ENCODE measurements at regions not wholly inside any gene's neighbourhood (a gene's known extent, or its start where the extent isn't known, plus 50 kb on each side); places are given as distances from the start of the nearest gene placed in this dataset.

DNA sequence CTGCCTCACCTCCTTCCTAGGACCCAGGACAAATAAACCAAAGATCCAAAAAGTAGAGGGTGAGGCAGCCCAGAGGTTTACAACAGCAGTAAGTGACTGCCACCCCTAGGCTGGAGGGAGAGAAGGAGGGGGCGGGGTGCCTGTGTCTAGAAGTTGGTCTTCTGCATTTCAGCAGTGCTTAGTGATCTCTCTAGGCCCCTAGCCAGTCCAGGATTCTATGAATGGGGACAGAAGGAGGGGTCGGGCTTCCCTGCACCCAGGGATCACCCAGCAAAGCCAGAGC, 62.8 kb upstream of the KDM7A start:
- no TSS peak for BruUV-seq (replicated peaks)
- ATAC-seq (no peak), DNase-seq (ENCODE audit: low read depth, low spot score) (no peak)
- intact Hi-C loops (cut with micrococcal nuclease; ENCODE audit: unreplicated experiment) = no loop called here
- Histone ChIP-seq H3K4me1 (ENCODE audit: control insufficient read depth, insufficient read depth, low read length) (no peaks in the 10 kb centered on the region), H3K27ac (ENCODE audit: low read length) (no peak overlapping the region), H3K9me3 (ENCODE audit: control insufficient read depth, insufficient read depth, low read depth, low read length) (no peaks in the 10 kb centered on the region), H3K36me3 (ENCODE audit: control insufficient read depth, insufficient read depth, low read length) (no peaks in the 10 kb centered on the region), H3K4me3 (ENCODE audit: low read depth in 2 of 2, low read length in 2 of 2) (no peak overlapping the region), H3K27me3 (ENCODE audit: control insufficient read depth, insufficient read depth, low read length) (0 out of 2 replicates have a peak, but pooled peaks cover 3% of the 10 kb centered on the region)
- ChIA-PET CTCF (no interaction called here), POLR2A (no interaction called here)
- in situ Hi-C loops (cut with HindIII; ENCODE audit: low pct_unique_long_range_greater_than_20kb, low sequenced_read_pairs) = no loop called here
- TF ChIP-seq SIN3A (IDR thresholded peaks at IDR 0.05; ENCODE audit: borderline replicate concordance, insufficient read depth, low read depth, low read length) = no peak
- no peak for TF ChIP-seq TCF7L2 (IDR thresholded peaks at IDR 0.05; ENCODE audit: low read depth, low read length)

DNA sequence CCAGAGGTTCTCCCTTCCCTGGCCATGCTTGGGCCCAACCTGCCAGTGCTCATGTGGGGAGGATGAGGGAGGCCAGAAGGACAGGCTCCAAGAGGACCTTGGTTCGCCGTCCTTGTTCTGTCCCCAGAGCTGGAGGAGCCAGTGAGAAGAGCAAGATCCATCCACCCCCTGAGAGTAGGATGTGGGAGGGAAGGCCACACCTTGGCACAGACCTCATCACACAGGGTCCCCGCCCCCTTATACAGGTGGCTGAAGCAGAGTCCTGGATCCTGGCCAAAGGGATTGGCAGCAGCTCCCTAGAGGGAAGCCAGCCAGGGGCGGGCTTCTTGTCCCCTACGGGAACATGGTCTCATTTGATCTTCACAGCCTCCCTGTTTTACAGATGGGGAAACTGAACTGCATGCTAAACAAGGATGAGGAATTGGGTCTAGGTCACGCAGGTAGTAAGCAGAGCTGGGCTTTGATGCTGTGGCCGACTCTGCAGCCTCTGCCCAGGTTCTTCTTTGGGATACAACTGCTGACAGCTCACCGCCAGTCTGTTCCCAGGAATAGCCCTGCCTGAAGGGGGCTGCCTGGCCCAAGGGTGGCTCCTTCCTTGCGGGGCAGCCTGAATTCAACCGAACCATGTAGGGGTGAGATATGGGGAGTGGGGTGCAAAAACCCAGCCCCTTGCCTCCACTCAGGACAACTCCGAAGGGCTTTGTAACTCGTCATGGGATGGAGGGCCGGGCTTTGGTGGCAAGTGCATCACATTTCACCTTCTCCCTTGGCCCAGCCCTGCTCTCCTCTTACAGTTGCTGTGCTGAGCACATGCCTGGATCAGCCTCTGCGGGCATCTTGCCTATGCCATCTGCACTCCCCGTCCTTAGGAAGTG, 62.2 kb upstream of the KDM7A start:
- H3K27me3 ChIP-seq (ENCODE audit: control insufficient read depth, insufficient read depth, low read length) = 0 out of 2 replicates have a peak, but pooled peaks cover 3% of the 10 kb centered on the region
- no TSS peak for BruUV-seq (replicated peaks)
- no peak overlapping the region for H3K27ac ChIP-seq (ENCODE audit: low read length)
- no peaks in the 10 kb centered on the region for H3K9me3 ChIP-seq (ENCODE audit: control insufficient read depth, insufficient read depth, low read depth, low read length)
- ATAC-seq = peak; percentile 72
- POLR2A ChIA-PET = no interaction called here
- CTCF ChIA-PET = no interaction called here
- in situ Hi-C loops (cut with HindIII; ENCODE audit: low pct_unique_long_range_greater_than_20kb, low sequenced_read_pairs) = no loop called here
- H3K36me3 ChIP-seq (ENCODE audit: control insufficient read depth, insufficient read depth, low read length) = no peaks in the 10 kb centered on the region
- DNase-seq (ENCODE audit: low read depth, low spot score) = no peak
- no peak overlapping the region for H3K4me3 ChIP-seq (ENCODE audit: low read depth in 2 of 2, low read length in 2 of 2)
- no peaks in the 10 kb centered on the region for H3K4me1 ChIP-seq (ENCODE audit: control insufficient read depth, insufficient read depth, low read length)
- intact Hi-C loops (cut with micrococcal nuclease; ENCODE audit: unreplicated experiment) = no loop called here
- TF ChIP-seq POLR2AphosphoS5 (IDR thresholded peaks at IDR 0.05; ENCODE audit: low read depth, low read length) (no peak), TCF7L2 (IDR thresholded peaks at IDR 0.05; ENCODE audit: low read depth, low read length) (no peak), SIN3A (IDR thresholded peaks at IDR 0.05; ENCODE audit: borderline replicate concordance, insufficient read depth, low read depth, low read length) (no peak)
- TF ChIP-seq, protein P1, sequence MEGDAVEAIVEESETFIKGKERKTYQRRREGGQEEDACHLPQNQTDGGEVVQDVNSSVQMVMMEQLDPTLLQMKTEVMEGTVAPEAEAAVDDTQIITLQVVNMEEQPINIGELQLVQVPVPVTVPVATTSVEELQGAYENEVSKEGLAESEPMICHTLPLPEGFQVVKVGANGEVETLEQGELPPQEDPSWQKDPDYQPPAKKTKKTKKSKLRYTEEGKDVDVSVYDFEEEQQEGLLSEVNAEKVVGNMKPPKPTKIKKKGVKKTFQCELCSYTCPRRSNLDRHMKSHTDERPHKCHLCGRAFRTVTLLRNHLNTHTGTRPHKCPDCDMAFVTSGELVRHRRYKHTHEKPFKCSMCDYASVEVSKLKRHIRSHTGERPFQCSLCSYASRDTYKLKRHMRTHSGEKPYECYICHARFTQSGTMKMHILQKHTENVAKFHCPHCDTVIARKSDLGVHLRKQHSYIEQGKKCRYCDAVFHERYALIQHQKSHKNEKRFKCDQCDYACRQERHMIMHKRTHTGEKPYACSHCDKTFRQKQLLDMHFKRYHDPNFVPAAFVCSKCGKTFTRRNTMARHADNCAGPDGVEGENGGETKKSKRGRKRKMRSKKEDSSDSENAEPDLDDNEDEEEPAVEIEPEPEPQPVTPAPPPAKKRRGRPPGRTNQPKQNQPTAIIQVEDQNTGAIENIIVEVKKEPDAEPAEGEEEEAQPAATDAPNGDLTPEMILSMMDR (IDR thresholded peaks at IDR 0.05) = no peak
- TF ChIP-seq, protein P2, sequence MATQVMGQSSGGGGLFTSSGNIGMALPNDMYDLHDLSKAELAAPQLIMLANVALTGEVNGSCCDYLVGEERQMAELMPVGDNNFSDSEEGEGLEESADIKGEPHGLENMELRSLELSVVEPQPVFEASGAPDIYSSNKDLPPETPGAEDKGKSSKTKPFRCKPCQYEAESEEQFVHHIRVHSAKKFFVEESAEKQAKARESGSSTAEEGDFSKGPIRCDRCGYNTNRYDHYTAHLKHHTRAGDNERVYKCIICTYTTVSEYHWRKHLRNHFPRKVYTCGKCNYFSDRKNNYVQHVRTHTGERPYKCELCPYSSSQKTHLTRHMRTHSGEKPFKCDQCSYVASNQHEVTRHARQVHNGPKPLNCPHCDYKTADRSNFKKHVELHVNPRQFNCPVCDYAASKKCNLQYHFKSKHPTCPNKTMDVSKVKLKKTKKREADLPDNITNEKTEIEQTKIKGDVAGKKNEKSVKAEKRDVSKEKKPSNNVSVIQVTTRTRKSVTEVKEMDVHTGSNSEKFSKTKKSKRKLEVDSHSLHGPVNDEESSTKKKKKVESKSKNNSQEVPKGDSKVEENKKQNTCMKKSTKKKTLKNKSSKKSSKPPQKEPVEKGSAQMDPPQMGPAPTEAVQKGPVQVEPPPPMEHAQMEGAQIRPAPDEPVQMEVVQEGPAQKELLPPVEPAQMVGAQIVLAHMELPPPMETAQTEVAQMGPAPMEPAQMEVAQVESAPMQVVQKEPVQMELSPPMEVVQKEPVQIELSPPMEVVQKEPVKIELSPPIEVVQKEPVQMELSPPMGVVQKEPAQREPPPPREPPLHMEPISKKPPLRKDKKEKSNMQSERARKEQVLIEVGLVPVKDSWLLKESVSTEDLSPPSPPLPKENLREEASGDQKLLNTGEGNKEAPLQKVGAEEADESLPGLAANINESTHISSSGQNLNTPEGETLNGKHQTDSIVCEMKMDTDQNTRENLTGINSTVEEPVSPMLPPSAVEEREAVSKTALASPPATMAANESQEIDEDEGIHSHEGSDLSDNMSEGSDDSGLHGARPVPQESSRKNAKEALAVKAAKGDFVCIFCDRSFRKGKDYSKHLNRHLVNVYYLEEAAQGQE (IDR thresholded peaks at IDR 0.05; ENCODE audit: insufficient read depth in 1 of 2, low read depth in 2 of 2, low read length in 1 of 2) = no peak

DNA sequence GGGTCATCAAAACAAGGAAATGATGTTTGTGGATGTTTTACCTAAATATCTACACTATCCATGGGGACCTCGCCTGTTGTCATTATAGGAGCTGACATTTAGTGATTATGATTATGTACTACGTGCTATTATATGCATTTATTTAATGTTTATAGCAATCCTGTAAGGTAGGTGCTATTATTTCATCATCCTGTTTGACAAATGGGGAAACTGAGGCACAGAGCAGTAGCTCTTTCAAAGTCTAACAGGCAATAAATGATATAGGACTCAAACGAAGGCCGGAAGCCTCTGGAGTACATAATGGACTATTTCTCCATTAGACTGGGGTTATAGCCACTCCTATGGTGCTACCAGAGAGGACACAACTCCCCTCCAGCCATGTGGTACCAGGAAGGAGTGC, 60.6 kb upstream of the KDM7A start:
- in situ Hi-C loops (cut with HindIII; ENCODE audit: low pct_unique_long_range_greater_than_20kb, low sequenced_read_pairs) = no loop called here
- H3K9me3 ChIP-seq (ENCODE audit: control insufficient read depth, insufficient read depth, low read depth, low read length) = no peaks in the 10 kb centered on the region
- no peaks in the 10 kb centered on the region for H3K4me1 ChIP-seq (ENCODE audit: control insufficient read depth, insufficient read depth, low read length)
- intact Hi-C loops (cut with micrococcal nuclease; ENCODE audit: unreplicated experiment) = no loop called here
- 0 out of 2 replicates have a peak, but pooled peaks cover 3% of the 10 kb centered on the region for H3K27me3 ChIP-seq (ENCODE audit: control insufficient read depth, insufficient read depth, low read length)
- no peak overlapping the region for H3K27ac ChIP-seq (ENCODE audit: low read length)
- H3K4me3 ChIP-seq (ENCODE audit: low read depth in 2 of 2, low read length in 2 of 2) = no peak overlapping the region
- POLR2A ChIA-PET = no interaction called here
- DNase-seq (ENCODE audit: low read depth, low spot score) (no peak), ATAC-seq (no peak)
- BruUV-seq (replicated peaks) = no TSS peak
- no peaks in the 10 kb centered on the region for H3K36me3 ChIP-seq (ENCODE audit: control insufficient read depth, insufficient read depth, low read length)
- TF ChIP-seq TCF7L2 (IDR thresholded peaks at IDR 0.05; ENCODE audit: low read depth, low read length) (no peak), SIN3A (IDR thresholded peaks at IDR 0.05; ENCODE audit: borderline replicate concordance, insufficient read depth, low read depth, low read length) (no peak), POLR2AphosphoS5 (IDR thresholded peaks at IDR 0.05; ENCODE audit: low read depth, low read length) (no peak)
- TF ChIP-seq, protein P1 (IDR thresholded peaks at IDR 0.05) = no peak
- TF ChIP-seq, protein P2 (IDR thresholded peaks at IDR 0.05; ENCODE audit: insufficient read depth in 1 of 2, low read depth in 2 of 2, low read length in 1 of 2) = no peak
- CTCF ChIA-PET = no interaction called here

All from Panc1 (cell line).